ENCODE measurements at regions not wholly inside any gene's neighbourhood (a gene's known extent, or its start where the extent isn't known, plus 50 kb on each side); places are given as distances from the start of the nearest gene placed in this dataset.
A peak's percentile ranks its signal among the peaks of the same experiment; 100 is the strongest.

- TF ChIP-seq POLR2A (IDR thresholded peaks at IDR 0.05) (no peak), CTCF (IDR thresholded peaks at IDR 0.05) (no peak)
- Histone ChIP-seq H3K4me1 (no peaks in the 10 kb centered on the region), H3K27ac (no peak overlapping the region), H3K9me3 (no peaks in the 10 kb centered on the region), H3K27me3 (no peaks in the 10 kb centered on the region), H3K4me3 (replicated peaks in 1 of 3) (no peak overlapping the region), H3K36me3 (no peaks in the 10 kb centered on the region)
- intact Hi-C loops (cut with DNase I): no loop called here
- no peak for DNase-seq
- WGBS, 2 donors: 96% methylated on average over 2 of the region's 2 CpGs
These were observed 177.6 kb upstream of the HDAC9 start for GRCh38 chr7:18317941-18318340.

GRCh38 chr7:18320422-18320821 is 175.1 kb upstream of the HDAC9 start:
- H3K27me3 ChIP-seq: no peaks in the 10 kb centered on the region
- H3K27ac ChIP-seq: no peak overlapping the region
- DNase-seq: no peak
- no peaks in the 10 kb centered on the region for H3K4me1 ChIP-seq
- WGBS, 2 donors: 88 to 92% methylated on average over 4 of the region's 4 CpGs
- intact Hi-C loops (cut with DNase I): no loop called here
- no peak for TF ChIP-seq CTCF (IDR thresholded peaks at IDR 0.05)
- no peaks in the 10 kb centered on the region for H3K9me3 ChIP-seq
- no peak overlapping the region for H3K4me3 ChIP-seq (replicated peaks in 1 of 3)
- no peaks in the 10 kb centered on the region for H3K36me3 ChIP-seq

- intact Hi-C loops (cut with DNase I): no loop called here
- no peaks in the 10 kb centered on the region for H3K36me3 ChIP-seq
- WGBS, 2 donors: 83 to 85% methylated on average over 2 of the region's 2 CpGs
These were observed 174.5 kb upstream of the HDAC9 start for GRCh38 chr7:18320971-18321567.

GRCh38 chr7:18330548-18330947 is 165.0 kb upstream of the HDAC9 start:
- no peaks in the 10 kb centered on the region for H3K36me3 ChIP-seq
- intact Hi-C loops (cut with DNase I): no loop called here
- H3K9me3 ChIP-seq: no peaks in the 10 kb centered on the region
- H3K4me1 ChIP-seq: no peaks in the 10 kb centered on the region
- no peaks in the 10 kb centered on the region for H3K27me3 ChIP-seq
- DNase-seq: no peak
- no peak overlapping the region for H3K4me3 ChIP-seq (replicated peaks in 1 of 3)
- H3K27ac ChIP-seq: no peak overlapping the region
- TF ChIP-seq POLR2A (IDR thresholded peaks at IDR 0.05) (no peak), CTCF (IDR thresholded peaks at IDR 0.05) (no peak)

More at GRCh38 chr7:18320971-18321567, 174.5 kb upstream of the HDAC9 start:
- H3K27ac ChIP-seq: no peak overlapping the region
- no peak for DNase-seq
- H3K4me3 ChIP-seq (replicated peaks in 1 of 3): no peak overlapping the region
- H3K4me1 ChIP-seq: no peaks in the 10 kb centered on the region
- H3K27me3 ChIP-seq: no peaks in the 10 kb centered on the region
- no peaks in the 10 kb centered on the region for H3K9me3 ChIP-seq
- TF ChIP-seq POLR2A (IDR thresholded peaks at IDR 0.05): no peak
- TF ChIP-seq CTCF (IDR thresholded peaks at IDR 0.05): peak in 5 of 6 experiments; percentile 18 to 55 (median 48)

GRCh38 chr7:18336626-18337025 is 158.9 kb upstream of the HDAC9 start:
- no peaks in the 10 kb centered on the region for H3K9me3 ChIP-seq
- H3K27ac ChIP-seq: no peak overlapping the region
- DNase-seq: no peak
- WGBS, 2 donors: 77 to 88% methylated on average over 2 of the region's 2 CpGs
- H3K36me3 ChIP-seq: no peaks in the 10 kb centered on the region
- no peaks in the 10 kb centered on the region for H3K4me1 ChIP-seq
- intact Hi-C loops (cut with DNase I): no loop called here
- H3K27me3 ChIP-seq: no peaks in the 10 kb centered on the region
- no peak for TF ChIP-seq POLR2A (IDR thresholded peaks at IDR 0.05)
- TF ChIP-seq CTCF (IDR thresholded peaks at IDR 0.05): no peak
- no peak overlapping the region for H3K4me3 ChIP-seq (replicated peaks in 1 of 3)
